Activated effector memory CD4-positive, alpha-beta T cell treated with anti-CD3 and anti-CD28 coated beads, Interleukin-2, amount 50 U/mL, for 16 hours (primary cell): ENCODE measurements at regions not wholly inside any gene's neighbourhood (a gene's known extent, or its start where the extent isn't known, plus 50 kb on each side); places are given as distances from the start of the nearest gene placed in this dataset.
"Not testable (repeated sequence)": the region's sequence is repeated elsewhere in the genome, so short reads cannot be mapped to it uniquely, and the experiment has no call there.

Experiments
- DNase-seq: peaks from one replicate; pipeline ENCODE4 v3.0.0-alpha.2; 2020

GRCh38 chr4:128565054-128565453 is 244.4 kb upstream of the JADE1 start:
- DNase-seq: no peak

DNA sequence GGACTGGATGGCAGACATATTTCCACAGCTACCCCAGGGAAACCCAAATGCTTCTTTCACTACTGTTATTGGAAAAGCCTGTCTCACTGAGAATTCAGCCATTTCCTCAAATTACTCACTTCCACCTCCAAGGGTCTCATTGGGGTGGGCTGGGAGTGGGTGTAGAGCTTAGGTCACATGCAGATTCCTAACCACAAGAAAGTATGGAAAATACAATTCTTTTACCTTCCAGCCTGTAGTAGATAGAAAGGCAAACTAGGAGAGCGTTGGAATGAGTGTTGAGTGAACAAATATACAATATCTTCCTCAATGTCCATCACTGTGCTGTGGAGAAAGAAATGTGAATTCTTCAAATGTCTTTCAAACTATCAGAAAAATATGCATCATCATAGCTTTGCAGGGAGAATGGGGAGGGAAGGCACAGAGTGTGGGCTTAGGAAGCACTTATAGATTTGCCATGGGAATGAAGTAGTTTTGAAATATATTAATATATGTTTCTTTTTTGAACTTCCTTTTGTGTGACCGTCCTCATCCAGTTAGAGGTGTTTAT is 245.3 kb upstream of the JADE1 start:
- no peak for DNase-seq

DNA sequence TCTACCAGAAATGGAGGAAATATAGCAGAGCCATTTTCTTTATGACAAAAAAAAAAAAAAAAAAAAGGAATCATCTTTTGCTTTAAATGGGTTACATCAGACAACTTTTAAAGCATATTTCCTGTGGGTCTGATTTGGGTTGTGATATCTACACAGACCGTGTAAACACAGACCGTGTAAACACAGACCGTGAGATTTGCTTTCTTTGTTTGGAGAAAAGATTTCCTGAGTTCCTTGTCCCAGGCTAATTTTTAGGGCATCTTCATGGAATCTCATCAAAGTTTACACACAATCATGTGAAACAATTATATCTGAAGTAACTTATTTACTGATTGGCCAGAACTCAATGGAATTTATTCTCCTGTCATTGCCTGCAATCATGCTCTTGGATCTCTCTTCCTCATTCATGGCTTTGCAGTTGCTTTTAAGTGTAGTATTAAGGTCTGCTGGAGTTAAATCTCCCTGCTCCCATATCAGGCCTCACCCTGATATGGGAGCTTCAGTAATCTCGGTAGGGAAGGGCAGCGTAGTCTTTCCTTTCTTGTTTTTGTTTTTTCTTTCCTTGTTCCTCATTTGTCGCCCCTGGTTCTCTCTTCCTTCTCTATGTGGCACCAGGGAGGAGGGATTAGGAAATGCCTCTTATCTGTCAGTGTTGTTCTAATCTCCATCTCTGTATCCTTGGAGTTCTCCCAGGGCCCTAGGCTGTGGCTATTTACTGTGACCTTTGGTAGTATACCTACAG is 248.6 kb upstream of the JADE1 start:
- DNase-seq: no peak

GRCh38 chr4:128558896-128559679 is 250.4 kb upstream of the JADE1 start:
- DNase-seq: no peak

- DNase-seq: no peak
These were observed 252.7 kb upstream of the JADE1 start for GRCh38 chr4:128556756-128557155.

DNA sequence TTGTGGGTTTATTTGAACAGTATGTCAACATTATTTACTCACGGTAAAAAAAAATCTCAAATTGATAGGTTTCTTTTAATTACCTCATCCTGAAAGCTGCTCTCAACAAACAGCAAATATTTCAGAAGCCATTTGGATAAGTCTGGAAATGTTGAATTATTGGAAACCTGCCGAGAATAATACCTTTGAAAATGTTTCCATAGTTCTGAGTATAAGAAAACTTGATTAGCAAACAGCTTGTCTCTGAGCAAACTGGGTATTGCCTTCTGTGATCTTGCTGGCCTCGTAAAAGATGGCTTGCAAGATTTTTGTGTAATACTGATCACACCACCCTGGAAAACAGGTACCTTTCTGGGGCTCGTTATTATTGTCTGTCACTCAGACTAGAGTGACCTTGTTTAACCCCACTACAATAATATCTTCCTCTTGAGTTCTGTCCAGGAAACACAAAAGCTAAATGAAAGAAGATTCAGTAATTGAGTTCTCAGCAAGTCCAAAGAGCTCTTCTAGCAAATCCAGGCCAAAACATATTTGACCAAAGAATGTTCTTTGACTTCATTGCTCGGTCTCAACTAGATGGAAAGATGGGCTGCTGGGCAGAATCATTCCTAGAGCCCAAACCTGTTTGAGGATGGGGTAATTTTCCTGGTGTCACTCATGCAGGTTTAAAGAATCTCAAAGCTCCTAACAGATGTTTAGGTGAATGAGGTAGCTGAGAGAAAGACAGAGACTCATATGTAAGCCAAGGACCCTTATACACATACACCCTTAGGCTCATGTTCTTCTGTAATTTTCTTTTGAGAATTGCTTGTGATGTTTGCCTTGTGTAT is 255.6 kb upstream of the JADE1 start:
- DNase-seq: no peak

DNA sequence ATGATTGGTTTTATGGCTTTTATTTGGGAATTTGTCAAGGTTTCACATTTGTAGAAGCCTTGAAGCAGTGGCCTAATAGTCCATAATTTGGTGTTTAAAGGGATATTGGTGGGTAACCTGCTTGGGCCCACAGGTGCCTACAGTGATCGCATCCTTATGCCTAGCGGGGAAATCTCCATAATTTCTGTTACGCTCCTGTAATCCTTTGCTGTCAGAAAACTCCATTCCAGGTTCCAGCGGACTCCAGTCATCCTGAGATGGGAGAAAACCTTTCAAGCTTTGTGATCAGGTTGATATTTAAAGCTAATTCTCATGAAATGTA is 257.0 kb upstream of the JADE1 start:
- no peak for DNase-seq

- no peak for DNase-seq
These were observed 258.2 kb upstream of the JADE1 start for GRCh38 chr4:128551280-128551679.

- DNase-seq: no peak
These were observed 259.4 kb upstream of the JADE1 start for GRCh38 chr4:128550060-128550459.

- no peak for DNase-seq
These were observed 259.9 kb upstream of the JADE1 start for GRCh38 chr4:128549636-128550035.

GRCh38 chr4:128548381-128548780 is 260.8 kb upstream of the PGRMC2 start:
- no peak for DNase-seq

GRCh38 chr4:128544272-128544671 is 256.7 kb upstream of the PGRMC2 start:
- no peak for DNase-seq

DNA sequence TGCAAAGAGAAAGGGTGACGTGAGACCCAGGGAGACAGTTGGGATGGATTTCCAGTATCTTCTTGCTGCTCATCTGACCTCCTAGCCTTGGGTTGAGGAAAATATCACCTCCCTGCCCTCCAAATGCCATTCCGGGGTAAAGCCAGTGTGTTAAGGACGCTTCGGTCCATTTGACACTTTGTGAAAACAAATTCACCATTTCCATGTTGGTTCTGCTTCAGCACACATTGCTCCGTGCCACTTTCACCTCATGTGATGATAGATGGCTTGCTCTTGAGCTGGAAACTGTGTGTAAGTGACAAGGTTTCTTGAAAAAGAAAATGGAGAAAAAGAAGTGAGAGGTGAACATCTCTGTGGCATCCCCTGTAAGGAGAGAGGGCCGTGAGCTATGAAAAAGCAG is 256.1 kb upstream of the PGRMC2 start:
- DNase-seq: no peak

DNA sequence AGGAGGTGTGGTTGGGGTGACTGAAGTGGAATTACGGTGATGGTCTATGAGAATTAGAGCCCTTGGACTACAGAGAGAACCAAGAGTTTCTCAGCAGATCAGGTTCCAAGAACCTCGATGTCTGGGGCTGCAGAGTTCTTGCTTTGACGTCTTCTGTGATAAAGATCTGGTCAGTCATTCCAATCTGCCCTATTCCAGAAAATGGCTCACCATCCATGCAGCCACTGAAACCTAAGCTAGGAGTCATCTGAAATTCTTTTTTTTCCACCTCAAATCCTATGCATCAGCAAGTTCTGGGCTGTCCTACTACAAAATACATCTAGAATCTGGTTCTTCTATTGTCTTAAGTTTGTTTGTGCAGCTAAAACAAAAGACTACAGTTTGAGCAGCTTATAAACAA is 254.4 kb upstream of the PGRMC2 start:
- DNase-seq: no peak

DNA sequence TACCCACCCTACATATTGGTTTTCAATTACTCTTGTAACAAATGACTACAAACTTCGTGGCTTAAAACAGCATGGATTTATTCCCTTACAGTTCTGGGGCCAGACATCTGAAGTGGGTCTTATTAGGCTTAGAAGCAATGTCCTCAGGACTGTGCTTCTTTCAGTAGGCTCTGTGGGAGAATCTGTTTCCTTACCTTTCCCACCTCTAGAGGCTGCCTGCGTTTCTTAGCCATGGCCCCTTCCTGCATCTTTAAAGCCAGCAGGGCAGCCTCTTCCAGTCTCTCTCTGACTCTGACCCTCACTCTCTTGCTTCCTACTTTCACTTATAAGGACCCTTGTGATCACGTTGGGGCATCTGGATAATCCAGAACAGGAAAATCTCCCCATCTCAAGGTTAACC is 252.5 kb upstream of the PGRMC2 start:
- no peak for DNase-seq

GRCh38 chr4:128538111-128538882 is 250.7 kb upstream of the PGRMC2 start:
- no peak for DNase-seq

DNA sequence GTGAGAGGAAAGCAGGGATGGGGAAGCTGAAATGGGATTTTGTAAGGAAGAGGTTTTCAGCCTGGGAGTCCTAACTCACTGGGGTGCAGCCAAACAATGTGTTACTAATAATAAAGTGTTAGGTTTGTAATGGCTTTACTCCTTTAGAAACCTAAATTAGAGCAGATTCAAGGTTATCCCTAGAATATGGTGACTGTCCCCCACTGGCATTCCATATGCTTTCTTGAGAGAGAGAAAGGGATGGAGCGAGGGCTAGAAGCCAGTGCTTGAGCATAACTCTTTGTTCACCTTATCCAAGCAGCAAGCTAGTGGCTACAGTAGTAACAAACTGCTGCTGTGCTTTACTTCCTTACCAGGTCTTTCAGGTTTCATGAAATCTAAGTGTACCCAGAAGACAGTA is 249.1 kb upstream of the PGRMC2 start:
- DNase-seq: no peak

DNA sequence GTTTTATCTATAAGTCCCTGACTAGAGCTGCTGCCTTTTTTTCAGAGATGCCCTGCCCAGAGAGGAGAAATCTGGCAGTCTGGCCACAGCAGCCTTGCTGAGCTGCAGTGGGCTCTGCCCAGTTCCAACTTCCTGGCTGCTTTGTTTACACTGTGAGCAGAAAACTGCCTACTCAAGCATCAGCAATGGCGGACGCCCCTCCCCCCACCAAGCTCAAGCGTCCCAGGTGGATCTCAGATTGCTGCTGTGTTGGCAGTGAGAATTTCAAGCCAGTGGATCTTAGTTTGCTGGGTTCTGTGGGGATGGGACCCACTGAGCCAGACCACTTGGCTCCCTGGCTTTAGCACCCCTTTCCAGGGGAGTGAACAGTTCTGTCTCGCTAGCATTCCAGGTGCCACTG is 247.9 kb upstream of the PGRMC2 start:
- not testable (repeated sequence) for DNase-seq

- DNase-seq: no peak
These were observed 241.4 kb upstream of the PGRMC2 start for GRCh38 chr4:128528793-128529553.

DNA sequence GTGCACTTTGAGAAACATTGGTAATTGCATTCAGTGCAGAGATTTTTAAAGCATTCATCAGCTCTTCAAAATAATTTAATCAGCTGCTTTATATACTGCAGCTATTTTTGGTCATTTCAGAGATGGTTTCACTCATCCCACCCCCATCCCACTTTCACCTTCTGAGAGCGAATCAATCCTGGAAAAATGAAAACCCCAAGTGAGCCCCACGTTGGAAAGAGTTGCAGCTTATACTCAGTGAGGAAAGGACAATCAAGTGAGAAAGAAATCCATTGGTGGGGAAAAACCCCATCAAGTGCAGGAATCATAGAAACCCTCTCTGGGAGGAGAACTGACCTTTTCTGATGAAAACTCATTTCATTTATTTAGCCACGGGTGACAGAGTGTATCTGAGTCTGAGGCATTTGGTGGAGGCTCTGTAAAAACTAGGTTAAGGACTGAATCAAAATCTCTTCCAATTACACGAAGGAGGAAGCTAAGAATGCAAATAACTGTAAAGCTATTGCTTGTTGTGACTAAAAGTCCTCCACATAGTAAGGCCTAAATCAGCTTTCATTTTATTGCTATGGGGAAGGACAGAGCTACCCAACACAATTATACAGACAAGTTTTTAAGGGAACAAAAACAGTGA is 240.4 kb upstream of the PGRMC2 start:
- no peak for DNase-seq

DNA sequence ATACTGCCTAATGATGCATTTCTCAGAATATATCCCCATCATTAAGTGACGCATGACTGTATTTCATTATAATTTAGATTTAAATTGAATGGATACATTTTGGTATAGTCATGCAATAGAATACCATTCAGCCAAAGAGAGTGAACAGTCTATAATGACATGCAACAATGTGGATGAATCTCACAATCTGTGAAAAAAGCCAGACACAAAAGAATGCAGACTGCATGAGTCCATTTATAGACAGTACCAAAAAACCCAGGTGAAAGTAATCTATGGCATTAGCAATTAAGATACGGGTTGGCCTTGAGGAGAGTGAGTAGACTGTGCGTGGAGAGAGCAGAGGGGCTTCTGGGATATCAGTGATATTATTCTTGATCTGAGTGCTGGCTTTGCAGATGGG is 239.7 kb upstream of the PGRMC2 start:
- DNase-seq: no peak
